HK-2 (cell line): ENCODE measurements at regions not wholly inside any gene's neighbourhood (a gene's known extent, or its start where the extent isn't known, plus 50 kb on each side); places are given as distances from the start of the nearest gene placed in this dataset.
"Not testable (repeated sequence)": the region's sequence is repeated elsewhere in the genome, so short reads cannot be mapped to it uniquely, and the experiment has no call there.

Source experiments
- DNase-seq: peaks from one replicate; pipeline ENCODE4 v3.0.0-alpha.2; 2018; ENCODE audit not compliant: unreplicated experiment

- DNase-seq: no peak
These were observed 482.9 kb upstream of the SPRED2 start for GRCh38 chr2:65915273-65915672.

DNA sequence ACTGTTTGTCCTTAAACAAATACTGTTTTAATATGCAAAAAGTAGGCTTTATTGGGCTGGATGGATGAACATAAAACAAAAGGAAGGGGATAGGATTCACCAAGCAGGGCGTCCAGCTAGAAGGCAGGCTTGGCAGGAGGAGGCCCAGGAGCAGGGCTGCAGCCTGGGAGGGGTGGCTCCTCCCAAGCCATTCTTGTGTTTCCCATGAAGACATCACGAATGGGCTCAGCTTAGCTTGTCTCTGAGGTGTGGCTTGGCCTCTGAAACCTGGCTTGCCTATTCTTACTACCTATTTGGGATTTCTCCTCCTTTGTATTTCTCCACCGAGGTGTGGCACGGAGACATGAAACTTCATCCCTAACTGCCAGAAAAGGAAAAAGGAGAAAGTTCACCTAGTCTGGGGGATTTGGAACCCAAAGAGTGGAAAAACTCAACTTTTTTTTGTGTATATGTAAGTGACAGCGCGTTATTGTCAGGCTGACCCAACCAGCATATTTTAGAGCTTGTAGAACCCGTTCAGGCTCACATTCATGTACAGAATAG lies 481.9 kb upstream of the SPRED2 start:
- DNase-seq: no peak

- no peak for DNase-seq
These were observed 481.4 kb upstream of the SPRED2 start for GRCh38 chr2:65913813-65914212.

GRCh38 chr2:65901756-65902155 lies 469.4 kb upstream of the SPRED2 start:
- DNase-seq: no peak

GRCh38 chr2:65896446-65896845 lies 464.0 kb upstream of the SPRED2 start:
- no peak for DNase-seq

DNA sequence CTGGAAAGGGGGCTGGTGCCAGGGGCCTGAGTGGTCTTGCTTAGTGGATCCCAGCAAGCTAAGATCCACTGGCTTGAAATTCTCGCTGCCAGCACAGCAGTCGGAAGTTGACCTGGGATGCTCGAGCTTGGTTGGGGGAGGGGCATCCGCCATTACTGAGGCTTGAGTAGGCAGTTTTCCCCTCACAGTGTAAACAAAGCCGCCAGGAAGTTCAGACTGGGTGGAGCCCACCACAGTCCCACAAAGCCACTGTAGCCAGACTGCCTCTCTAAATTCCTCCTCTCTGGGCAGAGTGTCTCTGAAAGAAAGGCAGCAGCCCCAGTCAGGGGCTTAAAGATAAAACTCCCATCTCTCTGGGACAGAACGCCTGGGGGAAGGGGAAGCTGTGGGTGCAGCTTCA lies 457.7 kb upstream of the SPRED2 start:
- DNase-seq: not testable (repeated sequence)

DNA sequence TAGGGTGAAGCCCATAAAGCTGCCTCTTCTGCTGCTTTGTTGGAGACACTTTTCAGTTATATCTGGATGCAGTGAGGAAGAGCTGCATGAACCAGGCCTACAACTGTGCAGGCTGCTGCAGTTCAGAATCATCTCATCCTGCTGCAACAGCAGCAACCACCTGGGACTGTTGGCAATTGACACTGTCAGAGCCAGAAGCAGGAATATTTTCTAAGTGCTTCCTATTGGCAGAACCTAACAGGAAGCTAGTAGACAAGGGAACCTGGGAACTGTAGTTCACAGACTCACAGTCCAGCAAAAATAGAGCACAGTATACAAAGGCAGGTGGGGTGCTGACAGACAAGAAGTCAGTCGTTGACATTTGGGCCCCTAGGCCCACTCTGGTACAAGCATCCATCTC lies 452.9 kb upstream of the SPRED2 start:
- no peak for DNase-seq

- DNase-seq: no peak
These were observed 449.2 kb upstream of the SPRED2 start for GRCh38 chr2:65881592-65881991.

GRCh38 chr2:65880436-65880835 lies 448.0 kb upstream of the SPRED2 start:
- DNase-seq: no peak

DNA sequence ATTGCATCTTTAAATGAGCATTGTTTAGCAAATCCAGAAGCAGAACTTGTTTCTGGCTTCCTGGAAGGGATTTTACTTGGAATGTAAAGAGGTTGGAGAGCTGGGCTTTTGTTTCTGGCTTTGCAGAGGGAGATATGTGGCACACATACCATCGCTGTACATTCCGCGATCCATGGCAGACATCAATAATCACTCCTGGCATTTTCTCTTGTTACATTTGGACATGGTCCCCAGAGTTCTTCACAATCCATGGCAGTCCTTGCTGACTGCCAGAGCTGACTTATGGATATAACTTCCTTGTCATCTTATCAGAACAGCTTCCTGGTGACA lies 445.6 kb upstream of the SPRED2 start:
- no peak for DNase-seq

GRCh38 chr2:65877331-65878010 lies 445.1 kb upstream of the SPRED2 start:
- DNase-seq: no peak

- no peak for DNase-seq
These were observed 443.7 kb upstream of the SPRED2 start for GRCh38 chr2:65876114-65876513.

GRCh38 chr2:65870826-65871225 lies 438.4 kb upstream of the SPRED2 start:
- no peak for DNase-seq

DNA sequence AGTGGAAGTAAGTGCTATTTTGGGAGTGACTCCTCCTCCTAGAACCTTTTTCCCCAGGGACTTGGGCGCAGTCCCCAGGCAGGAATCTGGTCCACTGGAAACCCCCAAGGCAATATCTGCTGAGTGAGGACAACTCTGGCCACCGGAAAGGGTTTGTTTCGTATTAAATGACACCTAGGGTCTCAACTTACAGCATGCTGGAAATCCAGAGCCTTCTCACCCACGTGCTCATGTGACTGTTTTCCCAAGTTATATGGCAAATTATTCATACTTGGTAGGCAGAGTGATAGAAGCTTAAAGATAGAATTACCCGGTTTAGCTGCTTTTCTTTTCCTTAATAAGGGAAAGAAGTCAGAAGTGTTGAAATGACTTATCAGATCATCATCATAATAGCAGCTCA lies 436.9 kb upstream of the SPRED2 start:
- DNase-seq: no peak

GRCh38 chr2:65868177-65868576 lies 435.8 kb upstream of the SPRED2 start:
- DNase-seq: no peak

- DNase-seq: no peak
These were observed 435.0 kb upstream of the SPRED2 start for GRCh38 chr2:65867446-65867845.

DNA sequence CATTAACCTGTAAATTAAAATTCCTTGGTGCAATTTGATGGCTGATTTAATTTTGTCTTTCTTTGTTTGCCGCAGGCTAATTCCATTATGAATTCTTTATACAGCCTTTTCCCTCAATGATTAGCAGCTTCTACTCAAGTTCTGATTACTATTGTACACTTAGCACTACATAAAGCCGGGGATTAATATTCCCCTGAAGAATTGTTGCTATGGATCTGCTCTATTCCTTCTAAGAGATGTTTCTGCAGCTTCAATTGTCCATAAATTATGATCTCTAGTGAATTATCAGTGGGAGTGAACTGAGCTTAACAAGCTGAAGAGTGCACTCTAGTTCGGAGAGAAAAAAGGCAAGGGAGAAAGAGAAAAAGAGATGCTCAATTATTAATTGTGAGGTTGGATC lies 433.7 kb upstream of the SPRED2 start:
- DNase-seq: no peak

GRCh38 chr2:65864619-65865018 lies 432.2 kb upstream of the SPRED2 start:
- no peak for DNase-seq

DNA sequence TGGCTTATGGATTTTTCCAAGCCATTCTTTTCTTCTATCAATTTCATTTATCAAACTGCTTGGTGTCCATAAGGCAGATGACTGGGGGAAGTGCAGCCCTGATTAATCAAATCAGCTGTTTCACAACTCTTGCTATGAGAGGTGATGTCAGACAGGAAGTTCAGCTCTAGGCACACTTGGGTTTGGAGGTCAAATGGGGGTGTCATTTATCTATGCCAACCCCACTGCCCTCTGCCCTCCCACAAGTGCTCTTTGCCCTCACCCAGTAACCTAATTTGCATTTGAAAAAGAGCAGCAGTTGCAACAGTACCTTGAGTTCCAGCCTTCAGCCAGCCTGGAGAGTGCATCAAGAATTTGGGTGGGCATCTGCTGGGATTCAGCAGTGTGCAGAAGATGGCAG lies 431.3 kb upstream of the SPRED2 start:
- no peak for DNase-seq

DNA sequence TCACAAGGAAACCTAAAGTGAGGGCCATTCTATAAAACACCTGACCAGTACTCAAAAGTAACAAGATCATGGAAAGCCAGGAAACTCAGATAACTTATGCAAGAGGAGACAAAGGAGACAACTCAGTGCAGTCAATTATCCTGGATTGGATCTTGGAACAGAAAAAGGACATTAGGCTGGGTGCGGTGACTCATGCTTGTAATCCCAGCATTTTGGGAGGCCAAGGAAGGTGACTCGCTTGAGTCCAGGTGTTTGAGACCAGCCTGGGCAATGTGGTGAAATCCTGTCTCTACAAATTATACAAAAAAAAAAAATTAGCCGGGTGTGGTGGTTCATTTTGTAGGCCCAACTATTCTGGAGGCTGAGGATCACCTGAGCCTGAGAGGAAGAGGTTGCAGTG lies 424.5 kb upstream of the SPRED2 start:
- no peak for DNase-seq

- DNase-seq: no peak
These were observed 424.0 kb upstream of the SPRED2 start for GRCh38 chr2:65856423-65856822.

- DNase-seq: no peak
These were observed 418.3 kb upstream of the SPRED2 start for GRCh38 chr2:65850695-65851094.

GRCh38 chr2:65846989-65847678 lies 414.7 kb upstream of the SPRED2 start:
- no peak for DNase-seq
